HepG2 (cell line): ENCODE measurements at regions not wholly inside any gene's neighbourhood (a gene's known extent, or its start where the extent isn't known, plus 50 kb on each side); places are given as distances from the start of the nearest gene placed in this dataset.

Experiments
- ATAC-seq: fragments of 200-7000 bp; cut with Tn5 transposase; 3 replicates; pipeline ENCODE4 v1.9.1; 2020; ENCODE audit warnings: mild to moderate bottlenecking, moderate library complexity
- BruUV-seq: library from RNA; stranded (reverse); fragments of 400-500 nt; replicated peaks from 2 replicates; lab custom pipeline; 2021; lab: Mats Ljungman, UMichigan
- CTCF ChIA-PET: fragments of 300-600 bp; formaldehyde crosslinking; extraction: SDS; loops from one replicate; lab custom pipeline; 2021; ENCODE audit warnings: low total read pairs, inconsistent platforms, low intra/inter-chr PET ratio; lab: Yijun Ruan, JAX
- POLR2A ChIA-PET: fragments of 350-600 bp; sonication (Branson Sonifier 250); formaldehyde crosslinking; loops from one replicate; lab custom pipeline; 2020; ENCODE audit warnings: antibody characterized with exemption, inconsistent platforms; lab: Yijun Ruan, JAX
- DNase-seq: peaks from one replicate; pipeline ENCODE4 v3.0.0-alpha.2; 2015; ENCODE audit warnings: low spot score
- FAIRE-seq: peaks from 3 replicates; lab custom pipeline; 2011; peaks lifted over from hg19 to GRCh38; lab: Jason Lieb, UNC
- H2AFZ ChIP-seq: one replicate; pipeline ENCODE4 v1.6.1; 2011; ENCODE audit warnings: low read length, inconsistent platforms
- H3K27ac ChIP-seq: fragments of 300-600 bp; 3 replicates; pipeline ENCODE4 v1.8.0; 2011; ENCODE audit warnings: mixed run types, mild to moderate bottlenecking, mixed read lengths, low read length, inconsistent platforms; ENCODE audit not compliant: insufficient read depth; ENCODE audit errors: extremely low read length
- H3K27me3 ChIP-seq, 2 experiments: fragments of 200-600 bp in 1 of 2; 2 replicates in 1 of 2; 3 replicates in 1 of 2; pipeline versions ENCODE4 v1.6.0 to v1.8.0; 2011; ENCODE audit warnings: low read length in 2 of 2, mild to moderate bottlenecking in 2 of 2, moderate library complexity in 2 of 2, inconsistent platforms in 1 of 2; ENCODE audit not compliant: insufficient read depth in 2 of 2, control insufficient read depth in 1 of 2
- H3K36me3 ChIP-seq, 2 experiments: fragments of 200-600 bp in 1 of 2; replicated peaks in 1 of 2; 2 replicates in 1 of 2; 3 replicates in 1 of 2; pipeline versions ENCODE4 v1.5.1 to v1.8.0; 2011; ENCODE audit warnings: low read length in 2 of 2, inconsistent platforms in 1 of 2; ENCODE audit not compliant: insufficient read depth in 2 of 2, control insufficient read depth in 1 of 2
- H3K4me1 ChIP-seq: 2 replicates; pipeline ENCODE4 v1.5.1; 2012; ENCODE audit warnings: low read length, inconsistent platforms; ENCODE audit not compliant: insufficient read depth
- H3K4me2 ChIP-seq: 2 replicates; pipeline ENCODE4 v1.6.0; 2011; ENCODE audit warnings: low read depth, low read length, inconsistent platforms
- H3K4me3 ChIP-seq, 3 experiments: fragments of 200-600 bp in 1 of 3; sonication (generic), shearing (Covaris generic) in 1 of 3; replicated peaks in 1 of 3; 2 replicates each; pipeline ENCODE4 v1.5.1; 2011 to 2016; ENCODE audit warnings: low read length in 3 of 3, inconsistent platforms in 2 of 3, low read depth in 2 of 3, mild to moderate bottlenecking in 2 of 3, control low read depth in 1 of 3, mixed read lengths in 1 of 3; ENCODE audit not compliant: insufficient read depth in 1 of 3
- H3K79me2 ChIP-seq: one replicate; pipeline ENCODE4 v1.6.1; 2011; ENCODE audit warnings: low read length, inconsistent platforms; ENCODE audit not compliant: insufficient read depth
- H3K9ac ChIP-seq: 2 replicates; pipeline ENCODE4 v1.6.0; 2011; ENCODE audit warnings: mild to moderate bottlenecking, low read depth, low read length, inconsistent platforms; ENCODE audit not compliant: insufficient read depth
- H3K9me3 ChIP-seq: 2 replicates; pipeline ENCODE4 v1.5.1; 2012; ENCODE audit warnings: mild to moderate bottlenecking, low read length
- H4K20me1 ChIP-seq: 2 replicates; pipeline ENCODE4 v1.6.0; 2011; ENCODE audit warnings: inconsistent platforms, mild to moderate bottlenecking, low read length, moderate library complexity; ENCODE audit not compliant: insufficient read depth
- BCL6 ChIP-seq: IDR thresholded peaks from 2 replicates; pipeline ENCODE4 v1.6.1; 2016; ENCODE audit warnings: missing genetic modification reagents, missing compliant biosample characterization
- RARA ChIP-seq: IDR thresholded peaks from 2 replicates; pipeline ENCODE4 v1.6.1; 2016; ENCODE audit warnings: missing genetic modification reagents, missing compliant biosample characterization
- ZFX ChIP-seq: sonication (generic); formaldehyde crosslinking; IDR thresholded peaks from 2 replicates; pipeline ENCODE4 v1.4.0; 2020; ENCODE audit warnings: mild to moderate bottlenecking, low read depth, missing genetic modification reagents, moderate library complexity
- ZFY ChIP-seq: sonication (generic); formaldehyde crosslinking; IDR thresholded peaks from 2 replicates; pipeline ENCODE4 v1.4.0; 2020; ENCODE audit warnings: missing genetic modification reagents
- ZNF260 ChIP-seq: sonication (generic); formaldehyde crosslinking; IDR thresholded peaks from 2 replicates; pipeline ENCODE4 v1.4.0; 2020; ENCODE audit warnings: missing genetic modification reagents, low read depth, mild to moderate bottlenecking, borderline replicate concordance
- ZNF557 ChIP-seq: sonication (generic); formaldehyde crosslinking; IDR thresholded peaks from 2 replicates; pipeline ENCODE4 v1.4.0; 2020; ENCODE audit warnings: missing genetic modification reagents
- WGBS: methylation state at CpG from one replicate; pipeline ENCODE4 v1.1.6; 2017; ENCODE audit warnings: low lambda C conversion rate; 5-methylcytosine and 5-hydroxymethylcytosine counted together
- in situ Hi-C: cut with HindIII; loops from 2 replicates; pipeline ENCODE4 v1.10.0; 2017; ENCODE audit warnings: low pct_unique_long_range_greater_than_20kb; ENCODE audit not compliant: extremely low pct_ligation_motif_present
- intact Hi-C: fragments of 100-400 bp; cut with micrococcal nuclease; formaldehyde crosslinking; loops from one replicate; pipeline ENCODE4 v1.10.0; 2022; ENCODE audit not compliant: unreplicated experiment
- TF ChIP-seq, protein P1 (sequence below): sonication (generic); formaldehyde crosslinking; IDR thresholded peaks from 2 replicates; pipeline ENCODE4 v1.4.0; 2020; ENCODE audit warnings: missing genetic modification reagents, borderline replicate concordance
- TF ChIP-seq, protein P2 (sequence below): sonication (generic); formaldehyde crosslinking; IDR thresholded peaks from 2 replicates; pipeline ENCODE4 v1.4.0; 2020; ENCODE audit warnings: missing genetic modification reagents
- TF ChIP-seq, protein P3 (sequence below): sonication (generic); formaldehyde crosslinking; IDR thresholded peaks from 2 replicates; pipeline ENCODE4 v1.4.0; 2020; ENCODE audit warnings: missing genetic modification reagents

DNA sequence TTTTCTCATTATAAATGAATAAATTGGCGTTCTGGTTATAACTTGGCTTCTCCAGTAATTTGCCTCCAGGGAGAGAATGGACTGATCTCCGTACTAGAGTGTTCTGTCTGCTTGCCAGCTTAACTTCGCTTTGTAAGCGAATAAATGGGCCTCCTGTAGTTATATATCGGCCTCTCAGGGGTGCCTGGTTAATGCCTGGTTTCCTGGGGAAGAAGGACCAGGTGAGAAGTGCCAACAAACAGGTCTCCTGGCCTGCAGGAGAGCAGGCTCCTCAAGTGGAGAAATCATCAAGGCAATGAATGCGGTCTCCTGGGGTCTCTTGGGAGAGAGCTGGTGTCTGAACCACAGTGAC is 107.4 kb upstream of the SERBP1 start (continued):
- TF ChIP-seq, protein P1, sequence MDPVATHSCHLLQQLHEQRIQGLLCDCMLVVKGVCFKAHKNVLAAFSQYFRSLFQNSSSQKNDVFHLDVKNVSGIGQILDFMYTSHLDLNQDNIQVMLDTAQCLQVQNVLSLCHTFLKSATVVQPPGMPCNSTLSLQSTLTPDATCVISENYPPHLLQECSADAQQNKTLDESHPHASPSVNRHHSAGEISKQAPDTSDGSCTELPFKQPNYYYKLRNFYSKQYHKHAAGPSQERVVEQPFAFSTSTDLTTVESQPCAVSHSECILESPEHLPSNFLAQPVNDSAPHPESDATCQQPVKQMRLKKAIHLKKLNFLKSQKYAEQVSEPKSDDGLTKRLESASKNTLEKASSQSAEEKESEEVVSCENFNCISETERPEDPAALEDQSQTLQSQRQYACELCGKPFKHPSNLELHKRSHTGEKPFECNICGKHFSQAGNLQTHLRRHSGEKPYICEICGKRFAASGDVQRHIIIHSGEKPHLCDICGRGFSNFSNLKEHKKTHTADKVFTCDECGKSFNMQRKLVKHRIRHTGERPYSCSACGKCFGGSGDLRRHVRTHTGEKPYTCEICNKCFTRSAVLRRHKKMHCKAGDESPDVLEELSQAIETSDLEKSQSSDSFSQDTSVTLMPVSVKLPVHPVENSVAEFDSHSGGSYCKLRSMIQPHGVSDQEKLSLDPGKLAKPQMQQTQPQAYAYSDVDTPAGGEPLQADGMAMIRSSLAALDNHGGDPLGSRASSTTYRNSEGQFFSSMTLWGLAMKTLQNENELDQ (CRISPR knock-in tag): no peak
- TF ChIP-seq, protein P2, sequence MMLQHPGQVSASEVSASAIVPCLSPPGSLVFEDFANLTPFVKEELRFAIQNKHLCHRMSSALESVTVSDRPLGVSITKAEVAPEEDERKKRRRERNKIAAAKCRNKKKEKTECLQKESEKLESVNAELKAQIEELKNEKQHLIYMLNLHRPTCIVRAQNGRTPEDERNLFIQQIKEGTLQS (CRISPR knock-in tag): no peak
- TF ChIP-seq, protein P3, sequence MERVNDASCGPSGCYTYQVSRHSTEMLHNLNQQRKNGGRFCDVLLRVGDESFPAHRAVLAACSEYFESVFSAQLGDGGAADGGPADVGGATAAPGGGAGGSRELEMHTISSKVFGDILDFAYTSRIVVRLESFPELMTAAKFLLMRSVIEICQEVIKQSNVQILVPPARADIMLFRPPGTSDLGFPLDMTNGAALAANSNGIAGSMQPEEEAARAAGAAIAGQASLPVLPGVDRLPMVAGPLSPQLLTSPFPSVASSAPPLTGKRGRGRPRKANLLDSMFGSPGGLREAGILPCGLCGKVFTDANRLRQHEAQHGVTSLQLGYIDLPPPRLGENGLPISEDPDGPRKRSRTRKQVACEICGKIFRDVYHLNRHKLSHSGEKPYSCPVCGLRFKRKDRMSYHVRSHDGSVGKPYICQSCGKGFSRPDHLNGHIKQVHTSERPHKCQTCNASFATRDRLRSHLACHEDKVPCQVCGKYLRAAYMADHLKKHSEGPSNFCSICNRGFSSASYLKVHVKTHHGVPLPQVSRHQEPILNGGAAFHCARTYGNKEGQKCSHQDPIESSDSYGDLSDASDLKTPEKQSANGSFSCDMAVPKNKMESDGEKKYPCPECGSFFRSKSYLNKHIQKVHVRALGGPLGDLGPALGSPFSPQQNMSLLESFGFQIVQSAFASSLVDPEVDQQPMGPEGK (CRISPR knock-in tag): no peak
- TF ChIP-seq ZFY: no peak

DNA sequence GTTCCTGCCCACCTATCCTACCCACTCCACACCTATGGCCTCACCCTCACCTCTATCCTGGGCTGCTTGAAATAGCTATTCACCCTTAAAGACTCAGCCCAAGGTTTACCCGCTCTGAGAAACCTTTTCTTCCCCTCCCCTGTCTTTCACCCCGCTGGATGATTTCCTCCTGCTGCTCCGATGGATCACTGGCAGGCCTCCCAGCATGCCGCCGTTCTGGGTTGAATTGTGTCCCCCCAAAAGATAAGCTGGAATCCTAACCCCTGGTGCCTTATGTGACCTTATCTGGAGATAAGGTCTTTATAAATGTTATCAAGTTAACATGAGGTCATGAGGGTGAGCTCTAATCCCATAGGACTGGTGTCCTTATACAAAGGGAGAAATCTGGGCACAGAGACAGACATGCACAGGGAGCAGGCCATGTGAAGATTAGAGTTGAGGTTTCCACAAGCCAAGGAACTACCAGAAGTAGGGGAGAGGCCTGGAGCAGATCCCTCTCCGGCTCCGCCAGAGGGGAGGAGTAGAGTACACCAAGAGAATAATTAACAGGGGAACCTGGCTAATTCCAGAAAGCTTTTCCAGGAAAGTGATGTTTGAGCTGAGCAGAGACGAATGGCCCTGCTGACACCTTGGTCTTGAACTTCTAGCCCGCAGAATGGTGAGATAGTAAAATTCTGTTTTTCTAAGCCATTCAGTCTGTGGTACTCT is 110.0 kb upstream of the SERBP1 start:
- H3K79me2 ChIP-seq: no peaks in the 10 kb centered on the region
- H3K9ac ChIP-seq: no peak overlapping the region
- no peak for FAIRE-seq
- no peaks in the 10 kb centered on the region for H3K27me3 ChIP-seq
- H3K27ac ChIP-seq: no peak overlapping the region
- in situ Hi-C loops: no loop called here
- intact Hi-C loops: no loop called here
- no peak overlapping the region for H3K4me3 ChIP-seq
- ChIA-PET CTCF (no interaction called here), POLR2A (interaction anchor here (0.9 to 1.5 kb wide), 4 partner anchors 145 to 149 kb away, joined by 3 to 5 read pairs (median 4); partner anchors contain the start of gene GADD45A)
- H3K9me3 ChIP-seq: no peaks in the 10 kb centered on the region
- peaks cover 31% of the 10 kb centered on the region for H3K4me1 ChIP-seq
- TF ChIP-seq ZNF557 (CRISPR knock-in tag) (no peak), ZNF260 (no peak), BCL6 (CRISPR knock-in tag) (peak; percentile 76), RARA (CRISPR knock-in tag) (peak; percentile 61), ZFX (no peak)
- TF ChIP-seq, all 625 proteins: peak for 2
- peak overlapping the region; percentile 36 for H3K4me2 ChIP-seq
- DNase-seq (no peak), ATAC-seq (peak; percentile 68)
- BruUV-seq: no TSS peak
- 44% methylated on average over 9 of the region's 9 CpGs for WGBS
- no peaks in the 10 kb centered on the region for H3K36me3 ChIP-seq
- H4K20me1 ChIP-seq: no peaks in the 10 kb centered on the region
- H2AFZ ChIP-seq: no peak overlapping the region
